ENCODE measurements at regions not wholly inside any gene's neighbourhood (a gene's known extent, or its start where the extent isn't known, plus 50 kb on each side); places are given as distances from the start of the nearest gene placed in this dataset.
A peak's percentile ranks its signal among the peaks of the same experiment; 100 is the strongest.

DNA sequence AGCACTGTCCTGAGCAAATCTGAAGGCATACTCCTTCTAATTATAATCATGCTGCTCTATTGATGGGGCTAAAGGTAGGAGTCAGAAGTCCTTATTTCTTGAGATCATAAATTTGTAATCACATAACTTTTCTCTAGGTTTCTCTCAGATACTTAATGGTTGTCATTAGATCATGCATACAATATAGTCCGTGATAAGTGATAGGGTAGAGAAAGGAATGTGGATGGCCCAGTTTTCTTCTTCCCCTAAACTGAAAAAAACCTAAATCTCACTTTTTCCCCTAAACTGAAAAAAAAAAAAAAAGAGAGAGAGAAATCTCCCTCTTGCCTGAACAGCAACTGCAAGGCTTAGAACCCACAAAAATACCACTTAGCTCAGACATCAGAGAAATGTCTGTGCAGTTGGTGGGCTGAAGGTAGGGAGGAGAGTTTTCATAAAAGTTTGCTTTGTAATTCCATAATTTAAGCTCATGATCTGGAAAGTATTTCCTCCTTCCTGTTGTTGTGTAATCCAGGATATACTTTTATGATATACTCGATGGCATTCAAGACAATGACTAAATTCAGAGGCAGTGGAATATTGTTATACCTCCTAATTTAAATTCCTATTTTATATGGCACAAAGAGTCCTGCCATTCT is 79.3 kb upstream of the ITPRID2 start:
- Histone ChIP-seq H4K20me1 (replicated peaks; ENCODE audit: control insufficient read depth, insufficient read depth, low read length) (no peaks in the 10 kb centered on the region), H3K4me1 (replicated peaks in 1 of 2; ENCODE audit: control insufficient read depth in 2 of 2, insufficient read depth in 2 of 2, low read length in 2 of 2) (peaks cover 0 to 26% of the 10 kb centered on the region in 2 experiments; a peak in 3 of 5 replicates), H3K4me3 (no peak overlapping the region), H3K79me2 (ENCODE audit: control insufficient read depth, insufficient read depth, low read length) (no peaks in the 10 kb centered on the region), H3K9ac (ENCODE audit: insufficient read depth in 1 of 2, low read depth in 2 of 2, low read length in 2 of 2) (no peak overlapping the region), H3K9me1 (ENCODE audit: control insufficient read depth, insufficient read depth, low read length) (no peaks in the 10 kb centered on the region), H3K9me3 (replicated peaks; ENCODE audit: control insufficient read depth, insufficient read depth, low read depth, low read length) (no peaks in the 10 kb centered on the region), H3K4me2 (ENCODE audit: insufficient read depth, low read length) (no peak overlapping the region), H3K36me3 (ENCODE audit: control insufficient read depth, insufficient read depth, low read length) (no peaks in the 10 kb centered on the region), H3K27ac (ENCODE audit: extremely low read depth, low read depth, low read length) (peak overlapping the region; percentile 3; the same call in 1 of the 3 replicates), H3K27me3 (ENCODE audit: control insufficient read depth in 2 of 2, insufficient read depth in 2 of 2, low read length in 2 of 2) (no peaks in the 10 kb centered on the region), H2AFZ (ENCODE audit: low read depth, low read length) (peak overlapping the region; percentile 80)
- TF ChIP-seq ZNF766 (CRISPR knock-in tag; conservative IDR thresholded peaks at IDR 0.05) (0 out of 2 replicates have a peak, but pooled peaks have one; percentile 24), ZFP30 (CRISPR knock-in tag; IDR thresholded peaks at IDR 0.05; ENCODE audit: borderline replicate concordance) (no peak)
- DNase-seq (ENCODE audit: extremely low read depth in 1 of 4, low spot score in 3 of 4), result no peak
- no TSS peak for BruUV-seq (replicated peaks)
- 19% methylated on average over 2 of the region's 2 CpGs for WGBS (ENCODE audit: insufficient coverage, low coverage, missing lambda C conversion rate)
- in situ Hi-C loops (cut with MboI) (no loop called here), intact Hi-C loops (cut with micrococcal nuclease) (loop anchor here (5.0 kb wide), 1 partner anchor 80 kb away; the partner anchor contains the start of gene ITPRID2)
- no peak for ATAC-seq
- no peak for FAIRE-seq
- CTCF ChIA-PET (ENCODE audit: low intra/inter-chr PET ratio), result no interaction called here
- POLR2A ChIA-PET, result interaction anchor here (0.6 to 1.1 kb wide), 3 partner anchors 10 to 717 kb away, joined by 3 to 4 read pairs (median 3); no protein-coding TSS in a partner anchor

DNA sequence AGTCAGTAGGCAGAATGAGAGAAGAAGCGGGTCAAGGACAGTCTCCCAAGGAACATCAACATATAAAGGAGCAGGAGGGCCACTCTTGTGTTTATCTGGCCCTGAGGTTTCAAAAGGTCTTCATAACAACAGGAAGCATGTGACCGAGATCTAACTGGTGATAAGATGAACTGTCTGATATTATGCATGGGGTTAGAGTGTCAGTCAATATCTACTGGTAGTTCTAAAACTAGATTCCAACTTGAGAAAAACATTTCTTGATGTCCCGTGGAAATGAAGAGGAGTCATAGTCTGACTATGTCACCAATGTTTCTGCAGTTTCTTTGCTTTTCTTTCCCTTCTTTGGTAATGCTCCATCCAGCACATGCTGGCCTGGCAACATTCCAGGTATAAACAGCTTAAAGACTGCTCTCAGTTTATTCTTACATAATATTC is 77.5 kb upstream of the ITPRID2 start:
- Histone ChIP-seq H3K9me1 (ENCODE audit: control insufficient read depth, insufficient read depth, low read length) (no peaks in the 10 kb centered on the region), H3K27me3 (ENCODE audit: control insufficient read depth in 2 of 2, insufficient read depth in 2 of 2, low read length in 2 of 2) (no peaks in the 10 kb centered on the region), H3K4me2 (ENCODE audit: insufficient read depth, low read length) (no peak overlapping the region; the same call in 1 of the 2 replicates), H3K27ac (ENCODE audit: extremely low read depth, low read depth, low read length) (no peak overlapping the region), H4K20me1 (replicated peaks; ENCODE audit: control insufficient read depth, insufficient read depth, low read length) (no peaks in the 10 kb centered on the region), H2AFZ (ENCODE audit: low read depth, low read length) (peak overlapping the region; percentile 27; the same call in 1 of the 2 replicates), H3K9me3 (replicated peaks; ENCODE audit: control insufficient read depth, insufficient read depth, low read depth, low read length) (no peaks in the 10 kb centered on the region), H3K9ac (ENCODE audit: insufficient read depth in 1 of 2, low read depth in 2 of 2, low read length in 2 of 2) (no peak overlapping the region), H3K4me1 (replicated peaks in 1 of 2; ENCODE audit: control insufficient read depth in 2 of 2, insufficient read depth in 2 of 2, low read length in 2 of 2) (peaks cover 0 to 26% of the 10 kb centered on the region in 2 experiments; a peak in 3 of 5 replicates), H3K36me3 (ENCODE audit: control insufficient read depth, insufficient read depth, low read length) (no peaks in the 10 kb centered on the region), H3K79me2 (ENCODE audit: control insufficient read depth, insufficient read depth, low read length) (no peaks in the 10 kb centered on the region), H3K4me3 (no peak overlapping the region)
- CTCF ChIA-PET (ENCODE audit: low intra/inter-chr PET ratio), result no interaction called here
- intact Hi-C loops (cut with micrococcal nuclease) (loop anchor here (5.0 kb wide), 1 partner anchor 78 kb away; the partner anchor contains the start of gene ITPRID2), in situ Hi-C loops (cut with MboI) (no loop called here)
- ATAC-seq (no peak), FAIRE-seq (no peak), DNase-seq (ENCODE audit: extremely low read depth in 1 of 4, low spot score in 3 of 4) (no peak)
- no TSS peak for BruUV-seq (replicated peaks)
- POLR2A ChIA-PET, result no interaction called here
- 16% methylated on average over 3 of the region's 3 CpGs for WGBS (ENCODE audit: insufficient coverage, low coverage, missing lambda C conversion rate)
- TF ChIP-seq NFIC (IDR thresholded peaks at IDR 0.05) (peak; percentile 44; the same call in 1 of the 2 replicates), GABPA (tag; conservative IDR thresholded peaks at IDR 0.05; ENCODE audit: low read depth) (peak; percentile 37), THRAP3 (IDR thresholded peaks at IDR 0.05; ENCODE audit: borderline replicate concordance) (no peak), RBM25 (IDR thresholded peaks at IDR 0.05; ENCODE audit: low read depth, low read length, severe bottlenecking) (no peak), SRF (CRISPR knock-in tag; IDR thresholded peaks at IDR 0.05) (peak in 1 of 2 experiments; percentile 77; a peak in 1 of 4 replicates), SOX6 (IDR thresholded peaks at IDR 0.05) (peak; percentile 48), ZNF766 (CRISPR knock-in tag; conservative IDR thresholded peaks at IDR 0.05) (peak; percentile 58; the same call in 1 of the 2 replicates), FOXJ2 (tag; IDR thresholded peaks at IDR 0.05) (peak; percentile 85), L3MBTL2 (IDR thresholded peaks at IDR 0.05) (peak; percentile 25; the same call in 1 of the 2 replicates), POLR2G (IDR thresholded peaks at IDR 0.05; ENCODE audit: low read depth, low read length) (no peak)
